ENCODE measurements at regions not wholly inside any gene's neighbourhood (a gene's known extent, or its start where the extent isn't known, plus 50 kb on each side); places are given as distances from the start of the nearest gene placed in this dataset.
A peak's percentile ranks its signal among the peaks of the same experiment; 100 is the strongest.

GRCh38 chr11:64448599-64449380 lies 89.8 kb downstream of the RPS6KA4 start (continued):
- TF ChIP-seq UBTF (IDR thresholded peaks at IDR 0.05; ENCODE audit: borderline replicate concordance in 1 of 2, low read depth in 2 of 2, low read length in 2 of 2) (0 out of 4 replicates have a peak, but pooled peaks of 1 of the 2 experiments have one; percentile 32), TAF7 (tag; IDR thresholded peaks at IDR 0.05) (no peak), NR2C2 (CRISPR knock-in tag; IDR thresholded peaks at IDR 0.05) (peak; percentile 48; the same call in 1 of the 2 replicates), NR2C2 (tag; IDR thresholded peaks at IDR 0.05) (no peak), CC2D1A (IDR thresholded peaks at IDR 0.05) (0 out of 2 replicates have a peak, but pooled peaks have one; percentile 50), HNRNPLL (IDR thresholded peaks at IDR 0.05; ENCODE audit: low read depth, low read length, poor library complexity, severe bottlenecking) (peak; percentile 5), TBP (optimal IDR thresholded peaks at IDR 0.05; ENCODE audit: low read depth, low read length) (no peak), GABPB2 (CRISPR knock-in tag; conservative IDR thresholded peaks at IDR 0.05) (no peak), RERE (CRISPR knock-in tag; IDR thresholded peaks at IDR 0.05; ENCODE audit: borderline replicate concordance) (peak; percentile 41; the same call in 1 of the 2 replicates)
- TF ChIP-seq, protein P1, sequence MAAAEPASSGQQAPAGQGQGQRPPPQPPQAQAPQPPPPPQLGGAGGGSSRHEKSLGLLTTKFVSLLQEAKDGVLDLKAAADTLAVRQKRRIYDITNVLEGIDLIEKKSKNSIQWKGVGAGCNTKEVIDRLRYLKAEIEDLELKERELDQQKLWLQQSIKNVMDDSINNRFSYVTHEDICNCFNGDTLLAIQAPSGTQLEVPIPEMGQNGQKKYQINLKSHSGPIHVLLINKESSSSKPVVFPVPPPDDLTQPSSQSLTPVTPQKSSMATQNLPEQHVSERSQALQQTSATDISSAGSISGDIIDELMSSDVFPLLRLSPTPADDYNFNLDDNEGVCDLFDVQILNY (CRISPR knock-in tag; IDR thresholded peaks at IDR 0.05) = 0 out of 2 replicates have a peak, but pooled peaks have one; percentile 48
- TF ChIP-seq, protein P2, sequence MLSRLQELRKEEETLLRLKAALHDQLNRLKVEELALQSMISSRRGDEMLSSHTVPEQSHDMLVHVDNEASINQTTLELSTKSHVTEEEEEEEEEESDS (CRISPR knock-in tag; IDR thresholded peaks at IDR 0.05) = no peak
- TF ChIP-seq, protein P3, sequence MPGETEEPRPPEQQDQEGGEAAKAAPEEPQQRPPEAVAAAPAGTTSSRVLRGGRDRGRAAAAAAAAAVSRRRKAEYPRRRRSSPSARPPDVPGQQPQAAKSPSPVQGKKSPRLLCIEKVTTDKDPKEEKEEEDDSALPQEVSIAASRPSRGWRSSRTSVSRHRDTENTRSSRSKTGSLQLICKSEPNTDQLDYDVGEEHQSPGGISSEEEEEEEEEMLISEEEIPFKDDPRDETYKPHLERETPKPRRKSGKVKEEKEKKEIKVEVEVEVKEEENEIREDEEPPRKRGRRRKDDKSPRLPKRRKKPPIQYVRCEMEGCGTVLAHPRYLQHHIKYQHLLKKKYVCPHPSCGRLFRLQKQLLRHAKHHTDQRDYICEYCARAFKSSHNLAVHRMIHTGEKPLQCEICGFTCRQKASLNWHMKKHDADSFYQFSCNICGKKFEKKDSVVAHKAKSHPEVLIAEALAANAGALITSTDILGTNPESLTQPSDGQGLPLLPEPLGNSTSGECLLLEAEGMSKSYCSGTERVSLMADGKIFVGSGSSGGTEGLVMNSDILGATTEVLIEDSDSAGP (CRISPR knock-in tag; IDR thresholded peaks at IDR 0.05) = 0 out of 2 replicates have a peak, but pooled peaks have one; percentile 51
- TF ChIP-seq, protein P4, sequence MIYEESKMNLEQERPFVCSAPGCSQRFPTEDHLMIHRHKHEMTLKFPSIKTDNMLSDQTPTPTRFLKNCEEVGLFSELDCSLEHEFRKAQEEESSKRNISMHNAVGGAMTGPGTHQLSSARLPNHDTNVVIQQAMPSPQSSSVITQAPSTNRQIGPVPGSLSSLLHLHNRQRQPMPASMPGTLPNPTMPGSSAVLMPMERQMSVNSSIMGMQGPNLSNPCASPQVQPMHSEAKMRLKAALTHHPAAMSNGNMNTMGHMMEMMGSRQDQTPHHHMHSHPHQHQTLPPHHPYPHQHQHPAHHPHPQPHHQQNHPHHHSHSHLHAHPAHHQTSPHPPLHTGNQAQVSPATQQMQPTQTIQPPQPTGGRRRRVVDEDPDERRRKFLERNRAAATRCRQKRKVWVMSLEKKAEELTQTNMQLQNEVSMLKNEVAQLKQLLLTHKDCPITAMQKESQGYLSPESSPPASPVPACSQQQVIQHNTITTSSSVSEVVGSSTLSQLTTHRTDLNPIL (CRISPR knock-in tag; IDR thresholded peaks at IDR 0.05) = no peak

All from K562 (cell line).